ENCODE measurements at regions not wholly inside any gene's neighbourhood (a gene's known extent, or its start where the extent isn't known, plus 50 kb on each side); places are given as distances from the start of the nearest gene placed in this dataset.

DNA sequence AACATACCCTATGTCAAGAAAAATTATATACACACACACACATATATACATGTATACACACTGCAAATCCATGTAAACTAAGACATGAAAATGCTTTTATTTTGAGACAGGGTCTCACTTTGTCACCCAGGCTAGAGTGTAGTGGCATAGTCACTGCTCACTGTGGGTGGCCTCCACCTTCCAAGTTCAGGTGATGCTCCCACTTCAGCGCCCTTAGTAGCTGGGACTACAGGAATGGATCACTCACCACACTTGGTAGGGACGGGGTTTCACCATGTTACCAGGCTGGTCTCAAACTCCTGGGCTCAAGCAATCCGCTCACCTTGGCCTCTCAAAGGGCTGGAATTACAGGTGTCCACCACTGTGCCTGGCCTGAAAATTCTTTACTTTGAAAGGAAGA, 617.6 kb downstream of the NYAP2 start:
- TF ChIP-seq, protein P1, sequence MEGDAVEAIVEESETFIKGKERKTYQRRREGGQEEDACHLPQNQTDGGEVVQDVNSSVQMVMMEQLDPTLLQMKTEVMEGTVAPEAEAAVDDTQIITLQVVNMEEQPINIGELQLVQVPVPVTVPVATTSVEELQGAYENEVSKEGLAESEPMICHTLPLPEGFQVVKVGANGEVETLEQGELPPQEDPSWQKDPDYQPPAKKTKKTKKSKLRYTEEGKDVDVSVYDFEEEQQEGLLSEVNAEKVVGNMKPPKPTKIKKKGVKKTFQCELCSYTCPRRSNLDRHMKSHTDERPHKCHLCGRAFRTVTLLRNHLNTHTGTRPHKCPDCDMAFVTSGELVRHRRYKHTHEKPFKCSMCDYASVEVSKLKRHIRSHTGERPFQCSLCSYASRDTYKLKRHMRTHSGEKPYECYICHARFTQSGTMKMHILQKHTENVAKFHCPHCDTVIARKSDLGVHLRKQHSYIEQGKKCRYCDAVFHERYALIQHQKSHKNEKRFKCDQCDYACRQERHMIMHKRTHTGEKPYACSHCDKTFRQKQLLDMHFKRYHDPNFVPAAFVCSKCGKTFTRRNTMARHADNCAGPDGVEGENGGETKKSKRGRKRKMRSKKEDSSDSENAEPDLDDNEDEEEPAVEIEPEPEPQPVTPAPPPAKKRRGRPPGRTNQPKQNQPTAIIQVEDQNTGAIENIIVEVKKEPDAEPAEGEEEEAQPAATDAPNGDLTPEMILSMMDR (IDR thresholded peaks at IDR 0.05; ENCODE audit: borderline replicate concordance, insufficient read depth, low read depth, low read length) = no peak
- H3K4me3 ChIP-seq (ENCODE audit: low read depth, low read length) = no peak overlapping the region

DNA sequence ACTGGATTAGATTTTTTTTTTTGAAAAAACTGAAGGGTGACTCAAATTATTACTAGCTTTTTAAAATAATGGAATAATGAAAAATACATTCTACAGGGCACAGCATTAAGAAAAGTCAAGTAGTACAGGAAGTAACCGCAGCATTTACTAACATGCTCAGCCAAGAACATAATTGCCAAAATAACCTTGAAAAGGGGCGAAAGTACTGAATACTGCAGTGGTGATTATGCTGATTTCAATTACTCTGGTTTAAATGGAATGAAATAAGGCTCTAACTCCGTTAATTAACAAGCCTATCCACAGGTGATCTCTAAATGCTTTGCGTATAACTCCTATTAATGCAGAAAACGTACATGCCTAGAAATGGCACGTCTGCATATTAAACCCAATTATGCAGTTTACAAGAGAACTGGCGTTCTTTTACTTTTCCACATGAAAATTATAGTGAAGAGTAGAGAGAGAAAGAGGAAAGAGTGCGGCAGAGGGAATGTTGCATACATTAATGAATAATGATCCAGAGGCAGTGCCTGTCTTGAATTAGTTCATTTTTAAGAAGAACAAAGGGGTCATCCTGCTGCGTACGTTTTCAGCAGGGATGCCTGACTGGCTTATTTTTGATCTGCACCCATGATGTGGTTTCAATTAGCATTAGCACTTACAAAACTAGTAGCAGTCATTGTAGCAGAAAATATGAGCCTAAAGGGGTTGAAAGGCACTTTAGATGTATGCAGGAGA, 612.4 kb downstream of the NYAP2 start:
- H3K4me3 ChIP-seq (ENCODE audit: low read depth, low read length) = no peak overlapping the region
- TF ChIP-seq, protein P1 (IDR thresholded peaks at IDR 0.05; ENCODE audit: borderline replicate concordance, insufficient read depth, low read depth, low read length) = no peak

- H3K4me3 ChIP-seq (ENCODE audit: low read depth, low read length) = no peak overlapping the region
- TF ChIP-seq, protein P1 (IDR thresholded peaks at IDR 0.05; ENCODE audit: borderline replicate concordance, insufficient read depth, low read depth, low read length) = no peak
Measured at GRCh38 chr2:226002438-226002837, 602.9 kb downstream of the NYAP2 start.

- H3K4me3 ChIP-seq (ENCODE audit: low read depth, low read length) = no peak overlapping the region
- TF ChIP-seq, protein P1 (IDR thresholded peaks at IDR 0.05; ENCODE audit: borderline replicate concordance, insufficient read depth, low read depth, low read length) = no peak
Measured at GRCh38 chr2:226001716-226002115, 602.2 kb downstream of the NYAP2 start.

DNA sequence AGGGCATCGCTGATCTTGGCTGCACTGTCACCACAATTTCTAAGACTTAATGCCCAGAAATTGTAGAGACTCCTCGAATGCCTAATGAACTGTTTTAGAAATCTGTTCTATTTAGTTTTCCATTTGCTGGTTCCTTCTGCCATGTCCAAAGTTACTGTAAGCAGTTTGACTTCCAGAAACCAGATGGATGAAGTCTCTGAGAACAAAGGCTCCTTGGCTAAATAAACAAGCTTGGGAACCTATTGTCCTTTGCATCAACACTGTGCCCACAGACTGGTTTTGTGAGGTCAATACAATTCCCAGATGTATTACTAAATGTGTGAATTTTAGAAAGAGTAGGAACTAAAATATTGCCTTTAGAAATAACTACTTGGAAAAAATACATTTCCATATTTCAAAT, 600.2 kb downstream of the NYAP2 start:
- H3K4me3 ChIP-seq (ENCODE audit: low read depth, low read length) = no peak overlapping the region
- TF ChIP-seq, protein P1 (IDR thresholded peaks at IDR 0.05; ENCODE audit: borderline replicate concordance, insufficient read depth, low read depth, low read length) = no peak

- no peak overlapping the region for H3K4me3 ChIP-seq (ENCODE audit: low read depth, low read length)
- TF ChIP-seq, protein P1 (IDR thresholded peaks at IDR 0.05; ENCODE audit: borderline replicate concordance, insufficient read depth, low read depth, low read length) = no peak
Measured at GRCh38 chr2:225998653-225999052, 599.1 kb downstream of the NYAP2 start.

GRCh38 chr2:225998116-225998515, 598.6 kb downstream of the NYAP2 start:
- TF ChIP-seq, protein P1 (IDR thresholded peaks at IDR 0.05; ENCODE audit: borderline replicate concordance, insufficient read depth, low read depth, low read length) = no peak
- no peak overlapping the region for H3K4me3 ChIP-seq (ENCODE audit: low read depth, low read length)

Data from GM12875 (cell line).